GM13976 (cell line): ENCODE measurements at regions not wholly inside any gene's neighbourhood (a gene's known extent, or its start where the extent isn't known, plus 50 kb on each side); places are given as distances from the start of the nearest gene placed in this dataset.

Source experiments
- DNase-seq: peaks from one replicate; pipeline ENCODE4 v3.0.0; 2012; ENCODE audit warnings: low spot score
- in situ Hi-C: fragments of 300-500 bp; cut with MboI; formaldehyde crosslinking; loops from one replicate; pipeline ENCODE4 v1.12.0; 2022; ENCODE audit warnings: low sequenced_read_pairs, mixed read lengths, inconsistent platforms; ENCODE audit not compliant: unreplicated experiment
- TF ChIP-seq, protein P1 (sequence below): IDR thresholded peaks from 2 replicates; pipeline ENCODE4 v1.5.1; 2012; ENCODE audit warnings: borderline replicate concordance, mild to moderate bottlenecking; ENCODE audit not compliant: insufficient read depth; ENCODE audit errors: extremely low read depth, missing control alignments, control extremely low read depth

DNA sequence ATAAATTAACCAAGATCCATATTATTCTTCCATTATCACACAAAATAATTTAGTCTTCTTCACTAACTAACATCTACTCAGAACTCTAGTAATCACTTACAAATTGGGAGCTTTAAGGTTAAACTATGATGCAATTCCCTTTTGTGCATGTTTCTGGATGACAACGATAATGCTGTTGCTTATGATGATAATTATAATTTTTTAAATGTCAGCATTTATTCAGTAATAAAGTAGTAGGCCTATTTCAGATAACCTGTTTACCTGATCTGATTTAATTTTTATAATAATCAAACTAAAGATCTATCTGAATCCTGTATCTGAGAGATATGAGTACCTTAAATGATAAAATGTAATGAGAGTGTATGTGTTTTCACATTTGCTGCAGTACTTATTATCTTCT is 507.8 kb upstream of the GRID2 start:
- in situ Hi-C loops, result no loop called here
- TF ChIP-seq, protein P1, sequence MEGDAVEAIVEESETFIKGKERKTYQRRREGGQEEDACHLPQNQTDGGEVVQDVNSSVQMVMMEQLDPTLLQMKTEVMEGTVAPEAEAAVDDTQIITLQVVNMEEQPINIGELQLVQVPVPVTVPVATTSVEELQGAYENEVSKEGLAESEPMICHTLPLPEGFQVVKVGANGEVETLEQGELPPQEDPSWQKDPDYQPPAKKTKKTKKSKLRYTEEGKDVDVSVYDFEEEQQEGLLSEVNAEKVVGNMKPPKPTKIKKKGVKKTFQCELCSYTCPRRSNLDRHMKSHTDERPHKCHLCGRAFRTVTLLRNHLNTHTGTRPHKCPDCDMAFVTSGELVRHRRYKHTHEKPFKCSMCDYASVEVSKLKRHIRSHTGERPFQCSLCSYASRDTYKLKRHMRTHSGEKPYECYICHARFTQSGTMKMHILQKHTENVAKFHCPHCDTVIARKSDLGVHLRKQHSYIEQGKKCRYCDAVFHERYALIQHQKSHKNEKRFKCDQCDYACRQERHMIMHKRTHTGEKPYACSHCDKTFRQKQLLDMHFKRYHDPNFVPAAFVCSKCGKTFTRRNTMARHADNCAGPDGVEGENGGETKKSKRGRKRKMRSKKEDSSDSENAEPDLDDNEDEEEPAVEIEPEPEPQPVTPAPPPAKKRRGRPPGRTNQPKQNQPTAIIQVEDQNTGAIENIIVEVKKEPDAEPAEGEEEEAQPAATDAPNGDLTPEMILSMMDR, result no peak
- DNase-seq, result no peak

DNA sequence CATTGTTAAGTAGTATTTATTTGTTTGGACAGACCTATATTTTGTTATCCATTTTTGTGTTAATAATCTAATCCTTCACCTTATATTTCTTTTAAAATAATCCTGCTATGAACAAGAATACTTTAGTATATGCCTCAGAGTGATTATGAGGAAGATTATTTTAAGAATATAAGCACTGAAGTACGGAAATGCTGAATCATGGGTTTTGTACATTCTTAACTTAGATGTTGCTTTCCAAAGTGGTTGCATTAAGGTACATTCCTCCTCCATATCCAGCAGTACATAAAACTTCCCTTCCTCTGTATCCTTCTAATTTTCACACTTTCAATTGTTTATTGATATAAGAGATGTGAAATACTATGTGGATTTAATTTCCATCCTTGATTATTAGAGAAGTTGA is 491.4 kb upstream of the GRID2 start:
- in situ Hi-C loops, result no loop called here
- no peak for DNase-seq
- TF ChIP-seq, protein P1, result no peak

DNA sequence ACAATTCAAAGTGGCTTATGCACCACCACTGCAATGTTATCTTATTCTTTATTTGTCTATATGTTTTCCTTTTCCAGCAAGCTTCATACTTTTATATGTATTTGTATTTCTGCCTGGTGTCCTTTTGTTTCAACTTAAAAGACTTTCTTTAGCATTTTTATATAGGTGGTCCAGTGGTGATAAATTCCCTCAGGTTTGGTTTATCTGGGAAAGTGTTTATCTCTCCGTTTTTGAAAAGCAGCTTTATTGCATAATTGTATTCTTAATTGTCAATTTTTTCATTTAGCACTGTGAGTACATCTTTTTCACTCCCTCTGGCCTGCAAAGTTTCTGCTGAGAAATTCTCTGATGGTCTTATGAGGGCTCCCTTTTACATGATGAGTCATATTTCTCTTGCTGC is 479.0 kb upstream of the GRID2 start:
- no peak for DNase-seq
- in situ Hi-C loops, result no loop called here
- TF ChIP-seq, protein P1, result no peak

DNA sequence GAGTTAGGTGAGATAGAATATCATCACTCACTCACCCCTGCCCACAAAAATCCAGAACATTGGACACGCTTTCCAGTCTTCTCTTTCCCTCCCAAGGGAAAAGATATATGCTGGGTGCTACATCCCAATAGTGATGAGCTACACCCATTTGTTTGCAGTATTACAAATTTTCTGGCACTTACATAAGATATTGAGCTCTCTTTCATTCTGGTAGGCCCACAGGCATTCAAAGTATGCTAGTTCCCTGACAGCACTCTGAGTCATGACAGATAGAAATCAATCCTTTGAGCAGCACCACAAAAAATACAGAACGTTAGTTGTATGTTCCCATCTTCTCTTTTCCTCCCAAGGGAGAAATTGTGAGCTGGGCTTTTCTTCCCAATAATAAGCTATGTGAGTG is 477.6 kb upstream of the GRID2 start:
- in situ Hi-C loops, result no loop called here
- TF ChIP-seq, protein P1, result no peak
- no peak for DNase-seq

DNA sequence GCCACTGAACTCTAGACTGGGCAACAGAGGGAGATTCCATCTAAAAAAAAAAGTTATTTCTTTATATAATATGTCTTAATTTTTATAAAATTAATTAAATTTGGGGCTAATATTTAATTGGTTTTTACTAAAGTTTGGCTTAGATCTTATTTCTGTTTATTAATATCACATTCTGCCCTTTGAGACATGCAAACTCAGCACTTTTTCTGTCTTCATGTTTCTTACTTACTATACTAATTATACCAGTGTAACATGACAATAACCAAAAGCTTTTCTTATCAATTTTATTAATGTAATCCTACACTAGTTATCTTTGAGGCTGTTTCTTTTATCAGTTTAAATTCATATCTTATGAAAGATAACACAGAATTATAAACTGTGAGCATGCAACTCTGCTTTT is 475.9 kb upstream of the GRID2 start:
- TF ChIP-seq, protein P1, result no peak
- DNase-seq, result no peak
- in situ Hi-C loops, result no loop called here

DNA sequence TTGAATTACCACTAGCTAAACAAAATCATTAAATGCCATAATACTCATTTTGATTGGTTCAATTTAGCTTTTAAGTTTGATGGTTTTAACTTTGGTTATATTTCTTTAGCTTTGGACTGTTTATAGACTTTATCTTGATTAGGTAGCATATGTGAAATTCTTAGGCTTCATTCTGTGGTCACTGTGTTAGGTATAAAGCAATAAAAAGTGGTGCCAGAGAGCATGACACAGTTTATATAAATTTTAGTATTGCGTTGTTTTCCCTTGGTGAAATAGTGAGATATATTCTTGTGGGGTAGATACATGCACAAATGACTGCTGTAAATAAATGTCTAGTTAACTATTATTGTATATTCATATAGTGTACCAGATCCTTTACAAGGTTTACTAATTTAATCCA is 474.2 kb upstream of the GRID2 start:
- DNase-seq, result no peak
- TF ChIP-seq, protein P1, result no peak
- in situ Hi-C loops, result no loop called here
